HG02852 (cell line): ENCODE measurements at regions not wholly inside any gene's neighbourhood (a gene's known extent, or its start where the extent isn't known, plus 50 kb on each side); places are given as distances from the start of the nearest gene placed in this dataset.
"Not testable (repeated sequence)": the region's sequence is repeated elsewhere in the genome, so short reads cannot be mapped to it uniquely, and the experiment has no call there.

Source experiments
- ATAC-seq: cut with Tn5 transposase; IDR thresholded peaks from one replicate; pipeline ENCODE4 v1.9.1; 2021; ENCODE audit warnings: mild to moderate bottlenecking, moderate library complexity; ENCODE audit not compliant: unreplicated experiment

- ATAC-seq: no peak
Measured at GRCh38 chr3:20747741-20748140, 561.7 kb upstream of the SGO1 start.

- ATAC-seq: no peak
Measured at GRCh38 chr3:20743553-20744321, 557.7 kb upstream of the SGO1 start.

GRCh38 chr3:20742903-20743552 lies 557.0 kb upstream of the SGO1 start:
- ATAC-seq: no peak

GRCh38 chr3:20741381-20741780 lies 555.4 kb upstream of the SGO1 start:
- ATAC-seq: no peak

- no peak for ATAC-seq
Measured at GRCh38 chr3:20739814-20740213, 553.8 kb upstream of the SGO1 start.

GRCh38 chr3:20736287-20736852 lies 550.4 kb upstream of the SGO1 start:
- no peak for ATAC-seq

- ATAC-seq: no peak
Measured at GRCh38 chr3:20729185-20729584, 543.2 kb upstream of the SGO1 start.

- ATAC-seq: no peak
Measured at GRCh38 chr3:20726786-20727185, 540.8 kb upstream of the SGO1 start.

GRCh38 chr3:20724241-20724640 lies 538.2 kb upstream of the SGO1 start:
- no peak for ATAC-seq

GRCh38 chr3:20716425-20716824 lies 530.4 kb upstream of the SGO1 start:
- ATAC-seq: not testable (repeated sequence)

GRCh38 chr3:20701641-20702040 lies 515.6 kb upstream of the SGO1 start:
- ATAC-seq: no peak

GRCh38 chr3:20700714-20701113 lies 514.7 kb upstream of the SGO1 start:
- ATAC-seq: no peak

- no peak for ATAC-seq
Measured at GRCh38 chr3:20698896-20699295, 512.9 kb upstream of the SGO1 start.

- no peak for ATAC-seq
Measured at GRCh38 chr3:20696388-20697150, 510.6 kb upstream of the SGO1 start.

GRCh38 chr3:20692675-20693074 lies 506.7 kb upstream of the SGO1 start:
- no peak for ATAC-seq

- no peak for ATAC-seq
Measured at GRCh38 chr3:20683910-20684309, 497.9 kb upstream of the SGO1 start.

GRCh38 chr3:20682573-20682972 lies 496.6 kb upstream of the SGO1 start:
- ATAC-seq: no peak

- ATAC-seq: no peak
Measured at GRCh38 chr3:20680990-20681628, 495.1 kb upstream of the SGO1 start.

- no peak for ATAC-seq
Measured at GRCh38 chr3:20673866-20674265, 487.9 kb upstream of the SGO1 start.

GRCh38 chr3:20669675-20670074 lies 483.7 kb upstream of the SGO1 start:
- no peak for ATAC-seq

- ATAC-seq: no peak
Measured at GRCh38 chr3:20669184-20669583, 483.2 kb upstream of the SGO1 start.
